ENCODE measurements at regions not wholly inside any gene's neighbourhood (a gene's known extent, or its start where the extent isn't known, plus 50 kb on each side); places are given as distances from the start of the nearest gene placed in this dataset.

DNA sequence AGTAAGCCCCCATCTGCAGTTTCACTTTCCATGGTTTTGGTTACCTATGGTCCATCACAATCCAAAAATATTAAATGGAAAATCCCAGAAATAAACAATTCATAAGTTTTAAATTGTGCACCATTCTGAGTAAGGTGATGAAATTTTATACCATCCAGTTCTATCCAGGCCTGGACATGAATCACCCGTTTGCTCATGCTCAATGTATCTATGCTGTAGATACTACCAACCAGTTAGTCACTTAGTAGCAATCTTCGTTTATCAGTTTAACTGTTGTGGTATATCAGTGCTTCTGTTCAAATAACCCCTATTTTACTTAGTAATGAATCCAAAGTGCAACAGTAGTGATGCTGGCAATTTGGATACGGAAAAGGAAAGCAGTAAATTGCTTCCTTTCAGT, 381.9 kb upstream of the AGTR1 start:
- TF ChIP-seq CTCF (IDR thresholded peaks at IDR 0.05; ENCODE audit: insufficient read depth, low read length, poor library complexity, severe bottlenecking) (no peak), EZH2phosphoT487 (conservative IDR thresholded peaks at IDR 0.05; ENCODE audit: low read length) (no peak)
